ENCODE measurements at regions not wholly inside any gene's neighbourhood (a gene's known extent, or its start where the extent isn't known, plus 50 kb on each side); places are given as distances from the start of the nearest gene placed in this dataset.
"Not testable (repeated sequence)": the region's sequence is repeated elsewhere in the genome, so short reads cannot be mapped to it uniquely, and the experiment has no call there.

- intact Hi-C loops (cut with DNase I), result no loop called here
- H3K4me3 ChIP-seq, result no peak overlapping the region
- H3K36me3 ChIP-seq, result no peaks in the 10 kb centered on the region
- no peak for TF ChIP-seq CTCF (IDR thresholded peaks at IDR 0.05)
- no peaks in the 10 kb centered on the region for H3K27me3 ChIP-seq
- no peak overlapping the region for H3K27ac ChIP-seq
- peaks cover 0 to 3% (median 0%) of the 10 kb centered on the region in 11 donors for H3K9me3 ChIP-seq
- 28 to 30% methylated on average over 6 of the region's 6 CpGs for WGBS, 2 donors
- DNase-seq, result no peak
- no peak for ATAC-seq
- no peaks in the 10 kb centered on the region for H3K4me1 ChIP-seq
These were observed 803.4 kb upstream of the CDH10 start for GRCh38 chr5:25448190-25448621.

GRCh38 chr5:25446061-25446420 lies 801.3 kb upstream of the CDH10 start:
- intact Hi-C loops (cut with DNase I); ATAC-seq; H3K9me3 ChIP-seq; DNase-seq; H3K27ac ChIP-seq; H3K4me3 ChIP-seq; H3K36me3 ChIP-seq; H3K4me1 ChIP-seq; H3K27me3 ChIP-seq: not testable (repeated sequence)
- WGBS, 2 donors, result 32 to 40% methylated on average over 3 of the region's 3 CpGs

- H3K4me3 ChIP-seq; H3K4me1 ChIP-seq; H3K27me3 ChIP-seq; intact Hi-C loops (cut with DNase I); ATAC-seq; H3K27ac ChIP-seq; H3K36me3 ChIP-seq; H3K9me3 ChIP-seq; DNase-seq: not testable (repeated sequence)
- WGBS, 2 donors, result 53 to 57% methylated on average over 10 of the region's 10 CpGs
These were observed 800.7 kb upstream of the CDH10 start for GRCh38 chr5:25445381-25446060.

- WGBS, 2 donors, result 49 to 54% methylated on average over 2 of the region's 2 CpGs
- H3K27ac ChIP-seq, result no peak overlapping the region
- intact Hi-C loops (cut with DNase I), result no loop called here
These were observed 799.9 kb upstream of the CDH10 start for GRCh38 chr5:25444697-25445096.

GRCh38 chr5:25441810-25442209 lies 797.0 kb upstream of the CDH10 start:
- no peak overlapping the region for H3K27ac ChIP-seq
- TF ChIP-seq CTCF (IDR thresholded peaks at IDR 0.05), result no peak
- no peaks in the 10 kb centered on the region for H3K36me3 ChIP-seq
- DNase-seq (no peak), ATAC-seq (no peak)
- WGBS, 2 donors, result 46 to 55% methylated on average over 4 of the region's 4 CpGs
- H3K27me3 ChIP-seq, result no peaks in the 10 kb centered on the region
- intact Hi-C loops (cut with DNase I), result loop anchor here in 1 of 10 donors (2.0 kb wide), 1 partner anchor 19 kb away; no protein-coding TSS in a partner anchor
- H3K9me3 ChIP-seq, result peaks cover 0 to 5% (median 0%) of the 10 kb centered on the region in 11 donors
- H3K4me1 ChIP-seq, result no peaks in the 10 kb centered on the region
- H3K4me3 ChIP-seq, result no peak overlapping the region

More at GRCh38 chr5:25444697-25445096, 799.9 kb upstream of the CDH10 start:
- Histone ChIP-seq H3K36me3 (no peaks in the 10 kb centered on the region), H3K9me3 (peaks cover 0 to 3% (median 0%) of the 10 kb centered on the region in 11 donors), H3K27me3 (no peaks in the 10 kb centered on the region), H3K4me3 (no peak overlapping the region), H3K4me1 (no peaks in the 10 kb centered on the region)
- no peak for TF ChIP-seq CTCF (IDR thresholded peaks at IDR 0.05)
- ATAC-seq (no peak), DNase-seq (no peak)

Measured in heart right ventricle (tissue), 16 donors.